ENCODE measurements at regions not wholly inside any gene's neighbourhood (a gene's known extent, or its start where the extent isn't known, plus 50 kb on each side); places are given as distances from the start of the nearest gene placed in this dataset.

DNA sequence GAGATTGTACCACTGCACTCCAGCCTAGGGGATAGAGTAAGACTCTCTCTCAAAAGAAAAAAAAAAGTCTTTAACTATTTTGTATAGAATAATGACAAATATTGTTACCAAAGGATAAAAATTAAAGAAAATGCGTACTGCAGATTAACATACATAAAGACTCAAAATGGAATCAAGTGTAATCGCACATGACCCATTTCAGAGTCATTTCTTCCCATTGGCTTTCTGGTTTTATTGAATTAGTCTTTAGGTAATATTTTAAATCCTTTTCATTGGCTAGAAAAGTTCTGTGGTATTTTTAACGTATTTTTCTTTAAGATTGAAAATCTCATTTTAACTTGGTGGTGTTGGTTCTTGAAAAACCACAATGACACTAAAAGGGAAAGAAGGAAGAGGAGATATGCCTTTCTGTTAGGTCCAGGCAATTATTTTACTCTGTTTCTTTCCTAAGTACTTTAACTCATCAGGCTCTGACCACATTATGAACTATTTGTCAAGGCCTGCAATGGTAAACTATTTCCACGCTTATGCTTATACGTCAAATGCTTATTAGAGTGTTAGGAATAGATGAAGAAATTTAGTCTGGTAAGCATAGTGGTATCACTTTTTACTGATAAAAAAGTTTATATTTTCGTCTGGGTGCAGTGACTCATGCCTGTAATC lies 52.3 kb downstream of the PLEKHG1 start:
- DNase-seq (ENCODE audit: low spot score) = no peak
- Histone ChIP-seq H3K27me3 (replicated peaks; ENCODE audit: insufficient read depth) (no peaks in the 10 kb centered on the region), H3K36me3 (no peaks in the 10 kb centered on the region), H3K27ac (no peak overlapping the region), H3K4me3 (no peak overlapping the region), H3K4me1 (replicated peaks) (no peaks in the 10 kb centered on the region), H3K9me3 (no peaks in the 10 kb centered on the region)
- WGBS = 91% methylated on average over 6 of the region's 6 CpGs
- intact Hi-C loops (cut with DNase I) = no loop called here
- TF ChIP-seq, protein P1, sequence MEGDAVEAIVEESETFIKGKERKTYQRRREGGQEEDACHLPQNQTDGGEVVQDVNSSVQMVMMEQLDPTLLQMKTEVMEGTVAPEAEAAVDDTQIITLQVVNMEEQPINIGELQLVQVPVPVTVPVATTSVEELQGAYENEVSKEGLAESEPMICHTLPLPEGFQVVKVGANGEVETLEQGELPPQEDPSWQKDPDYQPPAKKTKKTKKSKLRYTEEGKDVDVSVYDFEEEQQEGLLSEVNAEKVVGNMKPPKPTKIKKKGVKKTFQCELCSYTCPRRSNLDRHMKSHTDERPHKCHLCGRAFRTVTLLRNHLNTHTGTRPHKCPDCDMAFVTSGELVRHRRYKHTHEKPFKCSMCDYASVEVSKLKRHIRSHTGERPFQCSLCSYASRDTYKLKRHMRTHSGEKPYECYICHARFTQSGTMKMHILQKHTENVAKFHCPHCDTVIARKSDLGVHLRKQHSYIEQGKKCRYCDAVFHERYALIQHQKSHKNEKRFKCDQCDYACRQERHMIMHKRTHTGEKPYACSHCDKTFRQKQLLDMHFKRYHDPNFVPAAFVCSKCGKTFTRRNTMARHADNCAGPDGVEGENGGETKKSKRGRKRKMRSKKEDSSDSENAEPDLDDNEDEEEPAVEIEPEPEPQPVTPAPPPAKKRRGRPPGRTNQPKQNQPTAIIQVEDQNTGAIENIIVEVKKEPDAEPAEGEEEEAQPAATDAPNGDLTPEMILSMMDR (IDR thresholded peaks at IDR 0.05) = no peak

DNA sequence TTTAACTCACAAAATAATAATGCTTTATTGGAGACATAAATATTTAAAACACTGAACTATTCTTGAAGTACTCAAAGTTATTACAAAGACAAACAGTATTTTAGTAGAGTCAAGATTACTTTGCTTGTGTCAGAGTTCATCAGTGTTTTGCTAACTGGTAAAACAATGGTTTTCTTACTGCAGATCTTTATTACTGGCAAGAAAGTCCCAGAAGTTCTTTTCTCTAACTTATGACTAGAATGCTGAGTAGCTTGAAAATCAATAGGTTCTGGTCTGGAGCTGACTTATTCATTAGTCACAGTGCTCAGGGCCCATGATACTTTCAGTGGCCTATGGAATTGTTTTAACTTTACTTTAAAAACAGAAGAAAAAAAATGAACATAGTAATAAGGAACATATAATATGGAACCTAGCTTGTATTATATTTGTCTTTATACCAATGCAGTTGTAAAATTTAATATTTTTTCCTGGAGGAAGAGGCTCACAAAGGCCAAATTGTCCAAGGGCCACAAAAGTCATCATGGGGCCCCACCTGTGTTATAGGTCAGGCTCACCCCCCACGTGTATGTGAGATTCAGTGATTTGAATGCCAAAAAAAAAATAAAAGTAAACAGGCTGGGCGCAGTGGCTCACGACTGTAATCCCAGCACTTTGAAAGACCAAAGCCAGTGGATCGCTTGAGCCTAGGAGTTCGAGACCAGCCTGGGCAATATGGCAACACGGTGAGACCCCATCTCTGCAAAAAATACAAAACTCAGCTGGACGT lies 53.3 kb downstream of the PLEKHG1 start:
- WGBS = 91% methylated on average over 7 of the region's 7 CpGs
- DNase-seq (ENCODE audit: low spot score) = no peak
- Histone ChIP-seq H3K4me1 (replicated peaks) (no peaks in the 10 kb centered on the region), H3K27me3 (replicated peaks; ENCODE audit: insufficient read depth) (no peaks in the 10 kb centered on the region), H3K4me3 (no peak overlapping the region), H3K9me3 (no peaks in the 10 kb centered on the region), H3K36me3 (no peaks in the 10 kb centered on the region), H3K27ac (no peak overlapping the region)
- TF ChIP-seq POLR2A (IDR thresholded peaks at IDR 0.05) = no peak
- TF ChIP-seq POLR2AphosphoS5 (IDR thresholded peaks at IDR 0.05) = no peak
- TF ChIP-seq, protein P1 (IDR thresholded peaks at IDR 0.05) = no peak
- intact Hi-C loops (cut with DNase I) = no loop called here

DNA sequence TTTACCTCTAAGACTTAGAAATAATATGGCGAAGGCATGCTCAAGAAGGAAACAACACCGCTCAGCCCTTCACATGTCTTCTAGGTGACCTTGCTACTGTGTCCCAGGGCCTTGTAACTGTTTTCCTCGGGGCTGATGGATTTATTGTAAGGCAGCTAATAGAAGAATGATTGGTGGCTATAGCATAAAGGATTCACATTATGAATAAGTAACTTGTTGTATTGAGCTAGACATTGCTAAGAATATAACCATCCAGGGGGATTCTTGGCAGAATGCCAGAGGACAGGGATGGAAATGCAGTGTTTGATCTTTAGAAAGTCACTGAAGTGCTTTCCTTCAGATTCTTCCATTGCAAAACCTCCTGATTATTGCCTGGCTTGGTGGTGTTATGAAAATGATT lies 54.9 kb downstream of the PLEKHG1 start:
- Histone ChIP-seq H3K9me3 (no peaks in the 10 kb centered on the region), H3K27me3 (replicated peaks; ENCODE audit: insufficient read depth) (no peaks in the 10 kb centered on the region), H3K4me3 (no peak overlapping the region), H3K4me1 (replicated peaks) (no peaks in the 10 kb centered on the region), H3K36me3 (no peaks in the 10 kb centered on the region), H3K27ac (no peak overlapping the region)
- no peak for TF ChIP-seq POLR2AphosphoS5 (IDR thresholded peaks at IDR 0.05)
- no peak for TF ChIP-seq POLR2A (IDR thresholded peaks at IDR 0.05)
- TF ChIP-seq, protein P1 (IDR thresholded peaks at IDR 0.05) = no peak
- no peak for DNase-seq (ENCODE audit: low spot score)
- intact Hi-C loops (cut with DNase I) = no loop called here
- 90% methylated on average over 3 of the region's 3 CpGs for WGBS

DNA sequence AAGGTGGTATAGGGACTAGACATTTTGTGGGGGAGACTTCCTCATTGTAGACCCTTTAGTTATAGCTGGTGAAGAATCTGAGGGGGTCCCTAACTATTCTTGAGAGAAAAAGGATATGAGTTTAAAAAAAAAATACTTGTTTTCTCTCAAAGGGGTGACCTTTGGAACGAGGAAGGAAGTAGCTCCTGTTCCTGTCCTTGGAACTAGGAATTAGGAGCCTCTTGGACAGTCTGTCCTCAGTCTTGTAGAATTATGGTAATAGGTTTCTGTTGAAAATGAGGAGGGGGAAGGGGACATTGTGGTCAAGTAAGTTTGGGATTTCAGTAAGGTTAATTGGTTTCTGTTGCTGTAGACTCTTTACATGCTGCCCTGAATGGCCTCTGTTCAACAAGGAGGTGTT lies 56.5 kb downstream of the PLEKHG1 start:
- Histone ChIP-seq H3K36me3 (no peaks in the 10 kb centered on the region), H3K4me3 (no peak overlapping the region), H3K27ac (no peak overlapping the region), H3K27me3 (replicated peaks; ENCODE audit: insufficient read depth) (no peaks in the 10 kb centered on the region), H3K4me1 (replicated peaks) (no peaks in the 10 kb centered on the region), H3K9me3 (no peaks in the 10 kb centered on the region)
- 76% methylated on average over 1 of the region's 1 CpG for WGBS
- intact Hi-C loops (cut with DNase I) = no loop called here
- TF ChIP-seq POLR2A (IDR thresholded peaks at IDR 0.05) (no peak), POLR2AphosphoS5 (IDR thresholded peaks at IDR 0.05) (no peak)
- TF ChIP-seq, protein P1 (IDR thresholded peaks at IDR 0.05) = no peak
- DNase-seq (ENCODE audit: low spot score) = no peak

DNA sequence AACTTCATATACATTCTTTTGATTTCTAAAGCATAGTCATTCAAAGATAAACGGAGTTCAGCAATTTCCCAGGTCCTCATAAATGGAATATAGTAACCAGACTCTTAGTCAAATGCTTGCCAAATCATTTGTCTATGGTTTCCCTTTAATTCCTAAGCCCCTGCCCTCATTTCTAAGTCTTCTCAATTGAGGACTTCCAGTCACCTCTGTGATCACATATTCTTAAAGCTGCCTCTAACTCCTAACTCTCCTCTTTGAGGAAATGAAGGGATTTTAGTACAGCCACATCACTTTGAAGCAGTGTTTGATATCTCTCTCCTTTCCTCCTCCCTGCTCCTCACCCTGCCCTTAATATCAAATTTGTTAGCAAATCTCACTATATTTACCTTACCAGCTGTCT lies 58.7 kb downstream of the PLEKHG1 start:
- intact Hi-C loops (cut with DNase I) = no loop called here
- 90% methylated on average over 1 of the region's 1 CpG for WGBS
- Histone ChIP-seq H3K4me3 (no peak overlapping the region), H3K27ac (no peak overlapping the region), H3K4me1 (replicated peaks) (no peaks in the 10 kb centered on the region), H3K9me3 (no peaks in the 10 kb centered on the region), H3K27me3 (replicated peaks; ENCODE audit: insufficient read depth) (no peaks in the 10 kb centered on the region), H3K36me3 (no peaks in the 10 kb centered on the region)
- DNase-seq (ENCODE audit: low spot score) = no peak
- TF ChIP-seq, protein P1 (IDR thresholded peaks at IDR 0.05) = no peak
- TF ChIP-seq POLR2AphosphoS5 (IDR thresholded peaks at IDR 0.05) (no peak), POLR2A (IDR thresholded peaks at IDR 0.05) (no peak)
